ENCODE measurements at regions not wholly inside any gene's neighbourhood (a gene's known extent, or its start where the extent isn't known, plus 50 kb on each side); places are given as distances from the start of the nearest gene placed in this dataset.

DNA sequence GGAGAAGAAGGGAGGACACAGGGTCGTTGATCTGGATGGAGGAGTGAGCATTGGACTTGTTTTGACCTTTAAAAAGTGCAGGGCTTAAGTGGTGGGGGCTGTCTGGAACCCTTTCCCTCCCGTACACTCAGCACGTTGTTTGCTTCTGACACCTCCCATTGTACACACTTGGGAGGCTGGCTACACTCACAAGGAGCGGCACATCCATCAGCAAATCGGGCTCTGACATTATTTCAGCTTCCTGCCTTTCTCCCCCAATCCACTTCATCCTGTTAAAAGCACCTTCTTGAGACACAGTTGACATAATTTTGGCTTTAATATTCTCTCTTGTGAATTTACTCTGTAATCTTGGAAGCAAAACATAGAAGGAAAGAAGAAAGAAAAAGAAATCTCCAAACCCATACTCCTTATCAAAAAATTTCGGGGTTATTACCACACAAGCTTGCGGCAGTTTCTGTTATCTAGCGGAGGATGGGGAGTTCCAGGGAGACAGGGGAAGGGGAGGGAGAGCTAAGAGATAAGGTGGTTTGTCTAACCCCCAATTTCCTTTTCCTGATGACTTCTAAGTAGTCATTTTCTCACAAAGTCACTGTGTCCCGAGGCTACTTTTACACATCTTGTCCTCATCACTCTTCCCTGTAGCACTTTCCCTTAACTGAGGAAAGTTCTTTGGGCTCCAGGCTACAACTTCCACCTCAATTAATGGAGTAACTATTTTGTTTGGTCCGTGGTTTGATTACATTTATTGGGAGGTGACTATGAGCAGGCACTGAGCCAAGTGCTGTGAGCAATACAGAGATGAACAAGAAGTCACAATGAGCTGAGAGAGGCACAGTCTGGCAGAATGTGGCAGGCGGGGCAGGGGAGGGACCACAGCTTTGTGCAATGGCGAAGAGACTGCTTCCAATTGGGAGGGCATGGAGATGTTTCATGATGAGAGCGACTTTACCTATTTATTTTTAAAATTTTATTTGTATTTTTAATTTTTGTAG is 240.1 kb upstream of the MEX3C start:
- in situ Hi-C loops (cut with HindIII; ENCODE audit: low pct_ligation_motif_present, low pct_unique_long_range_greater_than_20kb, low sequenced_read_pairs) = no loop called here
- no peak for DNase-seq

DNA sequence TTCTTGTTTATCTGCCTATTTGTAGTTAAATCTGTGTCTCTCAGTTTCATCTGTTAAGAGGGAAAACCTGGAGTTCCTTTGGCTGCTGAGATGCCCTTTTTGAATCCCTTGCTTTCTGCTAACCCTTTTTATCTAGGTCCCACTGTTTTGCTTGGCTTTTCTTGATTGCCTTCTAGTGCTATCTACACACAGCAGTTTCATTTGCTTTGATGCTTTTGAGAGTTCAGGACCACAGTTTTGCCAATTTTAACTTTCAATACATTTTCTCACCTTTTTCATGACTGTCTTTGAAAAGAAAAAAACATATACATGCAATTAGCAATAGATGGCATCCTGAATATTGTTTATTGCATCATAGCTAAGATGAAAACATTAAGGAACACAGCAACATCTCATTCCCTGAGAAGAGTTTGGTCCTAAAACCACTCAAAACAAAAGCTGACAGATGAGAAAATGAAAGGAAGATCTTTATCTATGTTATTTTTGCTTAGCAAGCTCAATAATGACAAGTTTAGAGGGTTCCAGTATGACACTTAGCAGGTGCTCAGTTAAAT is 241.4 kb upstream of the MEX3C start:
- DNase-seq = no peak
- in situ Hi-C loops (cut with HindIII; ENCODE audit: low pct_ligation_motif_present, low pct_unique_long_range_greater_than_20kb, low sequenced_read_pairs) = no loop called here

DNA sequence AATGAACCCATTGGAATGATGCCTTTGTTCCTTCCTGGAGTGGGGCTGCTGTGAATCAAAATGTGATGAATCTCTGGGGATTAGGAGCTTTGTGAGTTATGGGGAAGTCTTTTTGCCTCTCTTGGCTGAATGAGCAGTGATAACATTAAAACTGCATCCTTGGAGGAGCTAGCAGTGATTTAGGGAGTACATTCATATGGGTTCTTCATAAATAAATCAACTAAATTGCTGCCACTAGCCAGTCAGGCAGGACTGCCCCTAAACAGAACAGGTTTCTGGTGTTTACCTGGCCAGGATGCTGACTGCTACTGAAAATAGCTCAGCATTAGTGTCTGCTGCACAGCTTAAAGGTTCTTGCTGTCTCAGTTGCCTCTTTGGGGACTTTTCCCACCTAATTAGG is 244.5 kb upstream of the MEX3C start:
- in situ Hi-C loops (cut with HindIII; ENCODE audit: low pct_ligation_motif_present, low pct_unique_long_range_greater_than_20kb, low sequenced_read_pairs) = no loop called here
- no peak for DNase-seq

DNA sequence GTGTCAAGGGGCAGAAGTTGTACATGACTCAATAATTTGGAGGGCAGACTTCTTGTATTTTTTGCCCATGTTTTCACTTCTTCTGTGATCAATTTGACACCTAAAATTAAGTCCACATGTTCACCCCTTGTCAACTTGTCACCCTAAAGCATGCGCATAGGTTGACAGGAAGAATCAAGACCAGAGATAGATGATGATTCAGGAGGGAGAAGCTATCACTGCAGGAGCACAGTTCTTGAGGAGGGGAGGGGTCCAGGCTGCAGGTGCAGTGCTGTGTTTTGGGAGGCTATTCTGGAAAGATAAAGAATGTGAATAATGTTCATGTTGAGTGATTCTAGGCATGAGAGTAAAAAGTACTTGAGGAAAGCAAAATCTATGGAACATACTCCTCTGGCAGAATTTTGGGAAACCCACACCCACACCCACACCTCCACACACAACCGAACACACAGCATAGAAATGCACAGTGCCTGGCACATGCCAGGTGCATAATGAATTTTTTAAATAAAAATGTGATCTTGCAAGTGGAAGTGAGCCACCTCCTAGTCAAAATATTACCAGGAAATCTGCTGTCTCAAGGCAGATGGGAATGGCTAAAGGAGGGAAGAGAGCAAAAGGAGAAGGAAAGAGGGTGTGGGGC is 249.2 kb upstream of the MEX3C start:
- in situ Hi-C loops (cut with HindIII; ENCODE audit: low pct_ligation_motif_present, low pct_unique_long_range_greater_than_20kb, low sequenced_read_pairs) = no loop called here
- no peak for DNase-seq

DNA sequence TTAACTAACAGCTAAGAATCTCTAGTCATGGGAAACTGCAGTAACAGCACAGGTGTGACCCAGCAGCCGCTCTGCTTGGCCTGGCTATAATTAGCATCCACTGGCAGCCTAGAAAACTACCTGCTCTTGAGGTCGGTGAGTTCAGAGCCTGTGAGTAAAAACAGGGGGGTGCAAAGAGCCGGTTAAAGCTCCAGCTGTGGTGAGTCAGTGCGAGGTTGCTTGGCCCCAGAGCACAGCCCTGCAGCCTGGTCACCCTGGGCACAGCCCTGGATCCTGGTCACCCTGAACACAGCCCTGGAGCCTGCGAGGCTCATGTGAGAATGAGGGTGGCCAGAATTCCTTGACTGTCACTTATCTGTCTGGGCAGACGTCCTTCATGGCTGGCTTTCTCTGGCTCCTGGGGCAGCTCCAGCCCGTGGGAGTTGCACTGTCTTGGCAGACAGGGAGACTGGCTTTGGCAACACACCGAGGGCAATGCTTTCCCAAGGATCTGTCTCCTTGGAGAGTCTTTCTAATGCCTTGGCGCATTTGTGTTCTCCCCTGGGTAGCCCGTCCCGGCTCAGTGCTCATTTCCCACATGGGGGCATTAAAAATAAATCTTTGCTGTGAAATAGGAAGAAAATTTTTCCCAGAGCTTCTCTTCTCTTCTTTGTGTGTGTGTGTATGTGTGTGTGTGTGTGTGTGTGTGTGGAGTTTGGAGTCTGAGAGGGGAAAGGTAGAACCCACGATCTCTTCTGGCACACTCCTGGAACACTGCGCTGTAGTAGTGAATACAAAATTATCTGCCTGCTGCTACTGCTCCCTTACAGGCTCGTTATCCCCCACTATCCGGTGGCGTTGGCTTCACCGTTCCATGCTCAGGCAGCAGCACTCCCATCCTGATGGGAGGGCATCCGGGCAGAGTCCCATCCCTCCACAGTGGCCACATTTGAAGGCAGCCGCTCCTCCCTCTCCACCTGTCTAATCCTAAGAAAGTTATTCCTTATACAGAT is 250.2 kb upstream of the MEX3C start:
- in situ Hi-C loops (cut with HindIII; ENCODE audit: low pct_ligation_motif_present, low pct_unique_long_range_greater_than_20kb, low sequenced_read_pairs) = no loop called here
- DNase-seq = no peak

DNA sequence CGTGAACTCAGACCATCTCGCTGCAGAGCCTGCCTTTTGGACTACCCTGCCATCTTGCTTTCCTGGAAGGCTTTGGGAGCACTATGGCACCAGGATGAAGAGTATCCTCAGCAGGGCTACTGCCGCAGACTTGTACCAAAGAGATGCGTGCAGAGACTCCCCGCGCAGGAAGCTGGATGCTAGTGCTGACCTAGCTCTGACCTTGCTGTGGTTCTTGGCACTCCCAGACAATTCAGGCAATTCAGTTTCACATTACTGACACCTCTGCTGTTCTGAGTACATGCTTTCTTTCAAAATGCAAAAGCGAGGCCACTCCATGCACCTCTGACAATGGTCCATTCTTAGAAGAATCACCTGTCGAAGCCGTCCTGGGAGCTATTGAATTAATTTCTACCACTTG is 251.5 kb upstream of the MEX3C start:
- no peak for DNase-seq
- in situ Hi-C loops (cut with HindIII; ENCODE audit: low pct_ligation_motif_present, low pct_unique_long_range_greater_than_20kb, low sequenced_read_pairs) = no loop called here

DNA sequence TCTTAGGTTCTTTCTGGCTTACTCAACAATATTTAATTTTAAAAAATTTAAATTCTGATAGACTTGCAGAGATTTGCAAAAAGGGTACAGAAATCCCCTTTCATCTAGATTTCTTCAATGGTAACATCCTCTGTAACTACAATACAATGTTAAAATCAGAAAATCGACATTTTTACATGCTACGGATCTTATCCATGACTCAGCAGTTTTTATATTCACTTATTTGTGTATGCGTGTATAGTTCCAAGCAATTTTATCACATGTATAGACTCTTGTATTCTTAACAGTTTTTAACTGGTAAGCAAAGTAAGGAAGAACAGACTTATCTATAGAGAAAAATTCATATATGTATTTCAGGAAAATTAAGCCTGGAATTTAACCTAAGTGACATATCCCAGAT is 256.1 kb upstream of the MEX3C start:
- no peak for DNase-seq
- in situ Hi-C loops (cut with HindIII; ENCODE audit: low pct_ligation_motif_present, low pct_unique_long_range_greater_than_20kb, low sequenced_read_pairs) = no loop called here

DNA sequence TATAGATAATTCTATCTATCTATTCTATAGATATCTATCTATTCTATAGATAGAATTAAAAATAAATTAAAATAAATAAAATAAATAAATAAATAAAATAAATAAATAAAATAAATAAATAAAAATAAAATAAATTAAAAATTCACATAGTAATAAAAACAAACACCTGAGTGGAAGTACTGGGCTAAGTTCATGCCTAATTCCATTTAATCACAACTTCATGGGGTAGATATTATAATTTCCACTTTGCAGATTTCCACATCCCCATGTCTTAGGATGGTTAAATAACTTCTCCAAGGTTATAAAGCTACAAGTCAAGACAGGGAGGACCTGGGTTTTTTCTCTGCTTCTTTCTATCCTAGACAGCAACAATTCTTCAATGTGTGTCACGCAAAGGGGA is 261.4 kb upstream of the MEX3C start:
- DNase-seq = no peak
- in situ Hi-C loops (cut with HindIII; ENCODE audit: low pct_ligation_motif_present, low pct_unique_long_range_greater_than_20kb, low sequenced_read_pairs) = no loop called here

DNA sequence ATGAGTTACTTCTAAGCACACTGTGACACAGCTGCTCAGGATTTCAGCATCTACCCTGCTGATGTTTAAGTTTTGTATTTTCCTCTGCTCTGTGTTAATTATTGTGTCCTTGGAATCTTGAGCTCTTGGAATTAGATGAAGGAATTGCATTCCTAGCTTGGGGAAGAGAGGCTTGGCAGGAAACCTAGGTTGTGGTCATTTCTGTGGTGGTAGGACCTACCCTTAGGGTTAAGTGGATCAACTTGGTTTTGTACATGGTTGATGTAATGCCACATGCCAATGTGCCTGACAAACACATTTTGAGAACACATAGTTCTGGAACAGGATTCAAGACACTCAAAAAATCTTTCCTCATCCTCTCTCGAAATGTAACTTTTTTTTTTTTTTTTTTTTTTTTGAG is 264.5 kb upstream of the MEX3C start:
- in situ Hi-C loops (cut with HindIII; ENCODE audit: low pct_ligation_motif_present, low pct_unique_long_range_greater_than_20kb, low sequenced_read_pairs) = no loop called here
- no peak for DNase-seq

DNA sequence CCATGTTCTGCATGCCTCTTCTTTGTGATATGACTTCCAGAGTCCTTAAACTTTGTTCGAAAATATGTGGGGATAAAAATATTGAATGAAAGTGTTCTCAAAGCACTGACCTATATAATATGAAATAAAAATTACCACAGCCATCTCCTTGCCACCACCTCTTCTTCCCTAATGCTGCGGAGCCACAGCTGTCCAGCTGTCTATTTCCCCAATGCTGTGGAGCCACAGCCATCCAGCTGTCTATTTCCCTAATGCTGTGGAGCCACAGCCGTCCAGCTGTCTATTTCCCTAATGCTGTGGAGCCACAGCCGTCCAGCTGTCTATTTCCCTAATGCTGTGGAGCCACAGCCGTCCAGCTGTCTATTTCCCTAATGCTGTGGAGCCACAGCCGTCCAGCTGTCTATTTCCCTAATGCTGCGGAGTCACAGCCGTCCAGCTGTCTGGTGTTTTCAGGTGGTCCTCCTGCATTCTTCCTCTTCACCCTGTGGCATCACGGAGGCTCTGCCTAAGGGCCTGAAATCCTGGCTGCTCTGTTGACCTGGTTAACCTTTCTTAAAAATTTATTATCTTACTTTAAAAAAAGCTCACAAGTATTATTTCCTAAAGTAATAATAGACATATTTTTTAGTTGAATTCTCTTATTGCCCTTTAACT is 266.1 kb upstream of the MEX3C start:
- in situ Hi-C loops (cut with HindIII; ENCODE audit: low pct_ligation_motif_present, low pct_unique_long_range_greater_than_20kb, low sequenced_read_pairs) = no loop called here
- DNase-seq = no peak

DNA sequence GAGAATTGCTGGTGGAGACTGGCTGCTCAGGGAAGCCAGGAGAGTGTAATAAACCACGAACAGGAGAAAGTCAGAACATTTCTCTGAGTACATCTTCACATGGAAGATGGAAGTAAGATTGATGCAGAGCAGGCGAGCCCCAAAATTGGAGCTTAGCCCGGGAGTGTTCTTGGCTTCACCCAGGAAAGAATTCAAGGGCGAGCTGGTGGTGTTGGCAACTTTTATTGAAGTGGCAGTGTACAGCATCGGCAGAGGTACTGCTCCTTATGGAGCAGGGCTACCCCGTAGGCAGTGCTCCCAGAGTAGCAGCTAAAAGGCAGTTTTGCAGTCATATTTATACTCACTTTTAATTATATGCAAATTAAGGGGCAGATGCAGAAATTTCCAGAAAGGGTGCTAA is 281.4 kb upstream of the MEX3C start:
- no peak for DNase-seq
- in situ Hi-C loops (cut with HindIII; ENCODE audit: low pct_ligation_motif_present, low pct_unique_long_range_greater_than_20kb, low sequenced_read_pairs) = no loop called here

DNA sequence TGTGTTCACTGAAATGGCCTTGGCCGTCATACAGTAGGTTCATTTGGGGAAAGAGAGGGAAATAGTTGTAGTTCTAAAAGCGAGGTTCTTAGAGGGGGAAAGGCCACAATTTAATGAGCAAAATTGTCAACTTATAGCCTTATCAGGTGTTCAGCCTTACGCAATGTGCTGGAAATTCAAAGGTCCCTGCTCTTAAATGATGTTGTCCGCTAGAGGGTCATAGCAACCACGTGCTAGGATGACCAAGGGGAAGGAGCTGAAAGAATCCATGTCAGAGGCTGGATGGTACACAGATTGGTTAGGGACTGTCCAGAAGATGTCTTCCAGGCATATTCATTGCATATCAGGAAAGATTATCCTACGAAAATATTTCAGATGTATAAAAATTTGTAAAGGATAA is 282.3 kb upstream of the MEX3C start:
- in situ Hi-C loops (cut with HindIII; ENCODE audit: low pct_ligation_motif_present, low pct_unique_long_range_greater_than_20kb, low sequenced_read_pairs) = no loop called here
- DNase-seq = no peak

DNA sequence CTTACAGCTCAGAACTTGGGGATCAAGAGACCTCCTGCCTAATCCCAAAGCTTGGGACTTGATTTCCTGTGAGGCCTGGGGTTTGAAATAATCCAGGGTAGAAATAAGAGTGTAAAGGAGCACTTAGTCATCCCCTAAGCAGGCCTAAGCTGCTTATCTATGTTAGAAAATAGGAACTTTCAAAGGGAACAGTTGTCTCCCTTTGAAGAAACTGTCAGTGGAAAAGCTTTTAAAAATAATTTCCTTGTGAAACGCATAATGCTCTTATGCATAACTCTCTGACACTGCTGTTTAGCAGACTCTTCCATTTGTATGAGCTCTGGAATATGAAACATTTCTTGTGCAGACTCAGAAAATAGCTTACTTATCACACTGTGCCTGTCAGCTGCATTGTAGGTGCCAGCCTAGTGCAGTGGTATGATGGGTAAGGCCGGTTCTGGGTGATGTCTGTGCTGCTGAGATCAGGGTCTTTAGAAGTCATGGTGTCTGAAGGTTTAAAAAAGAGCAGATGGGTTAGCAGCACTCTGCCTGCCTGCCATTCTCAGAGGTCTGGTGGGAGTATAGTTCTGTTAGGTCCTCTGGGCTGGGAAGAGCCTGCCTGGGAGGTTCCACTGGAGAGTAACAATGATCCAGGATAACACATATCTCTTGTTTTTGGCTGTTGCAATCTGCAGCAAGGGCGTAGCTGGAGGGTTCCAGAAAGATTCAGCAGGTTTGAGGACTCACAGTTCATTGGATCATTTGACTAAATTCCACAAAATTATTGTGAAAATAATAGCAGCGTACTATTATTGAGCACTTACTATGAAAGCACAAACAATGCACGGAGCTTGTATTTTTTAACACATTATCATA is 283.2 kb upstream of the MEX3C start:
- in situ Hi-C loops (cut with HindIII; ENCODE audit: low pct_ligation_motif_present, low pct_unique_long_range_greater_than_20kb, low sequenced_read_pairs) = no loop called here
- no peak for DNase-seq

DNA sequence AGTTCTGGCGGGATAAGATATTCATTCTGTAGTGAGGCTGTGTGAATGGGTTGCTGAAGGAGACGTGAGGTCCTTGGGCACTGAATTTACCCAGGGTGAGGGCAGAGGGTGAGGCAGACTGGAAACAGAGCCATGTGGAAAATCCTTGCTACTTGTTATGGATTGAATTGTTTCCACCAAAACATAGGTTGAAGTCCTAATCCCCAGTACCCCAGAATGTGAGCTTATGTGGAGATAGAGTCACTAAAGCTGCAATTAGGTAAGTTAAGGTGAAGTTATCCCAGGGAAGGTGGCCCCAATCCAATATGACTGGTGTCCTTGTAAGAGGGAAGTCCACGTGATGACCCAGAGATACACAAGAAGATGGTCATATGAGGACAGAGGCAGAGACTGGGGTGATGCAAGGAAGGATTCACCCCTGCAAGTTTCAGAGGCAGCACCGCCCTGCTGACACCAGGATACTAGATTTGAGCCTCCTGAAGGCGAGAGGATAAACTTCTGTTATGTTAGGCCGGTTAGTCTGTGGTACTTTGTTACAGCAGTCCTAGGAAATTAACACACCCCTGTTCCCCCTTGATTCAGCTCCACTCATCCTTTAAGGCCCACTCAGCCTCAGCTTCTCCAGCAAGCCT is 289.4 kb upstream of the MEX3C start:
- DNase-seq = no peak
- in situ Hi-C loops (cut with HindIII; ENCODE audit: low pct_ligation_motif_present, low pct_unique_long_range_greater_than_20kb, low sequenced_read_pairs) = no loop called here

DNA sequence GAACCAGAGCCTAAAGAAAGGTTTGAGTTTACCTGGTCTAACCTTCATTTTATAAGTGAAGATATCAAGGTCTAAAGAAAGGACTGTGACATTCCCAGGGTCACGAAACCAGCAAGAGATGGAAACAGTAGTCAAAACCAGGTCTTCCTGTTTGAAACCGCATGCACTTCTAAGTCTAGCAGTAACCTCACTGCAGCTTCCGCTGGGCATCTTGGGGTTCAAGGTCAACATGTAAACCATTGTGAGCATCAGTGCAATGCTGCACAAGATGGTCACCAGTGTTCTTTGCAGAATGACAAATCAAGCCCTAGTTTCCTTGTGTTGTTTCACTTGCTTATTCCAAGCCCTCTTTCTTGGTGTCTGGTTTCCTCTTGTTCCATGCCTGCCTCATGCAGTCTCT is 292.9 kb upstream of the MEX3C start:
- DNase-seq = no peak
- in situ Hi-C loops (cut with HindIII; ENCODE audit: low pct_ligation_motif_present, low pct_unique_long_range_greater_than_20kb, low sequenced_read_pairs) = no loop called here

DNA sequence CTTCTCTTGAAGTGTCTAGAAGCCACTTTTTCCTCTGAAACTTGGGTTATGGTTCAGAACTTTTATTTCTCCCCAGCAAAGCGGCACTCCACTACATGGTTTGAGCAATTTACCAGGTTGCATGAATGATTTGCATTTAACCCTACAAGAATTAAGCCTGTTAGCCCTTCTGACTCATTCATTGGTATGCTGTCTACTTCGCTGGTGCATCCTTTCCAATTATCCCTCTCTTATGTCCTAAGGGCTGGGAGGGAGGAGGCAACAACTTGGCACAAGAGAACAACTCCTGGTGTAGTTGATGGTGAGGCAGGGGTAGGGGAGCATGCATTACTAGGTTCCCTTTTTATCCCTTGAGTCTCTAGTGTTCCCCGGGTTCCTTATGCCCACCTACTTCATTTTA is 293.4 kb upstream of the MEX3C start:
- DNase-seq = no peak
- in situ Hi-C loops (cut with HindIII; ENCODE audit: low pct_ligation_motif_present, low pct_unique_long_range_greater_than_20kb, low sequenced_read_pairs) = no loop called here

All from ACHN (cell line).